Type B pancreatic cell (in vitro differentiated cells): ENCODE measurements at regions not wholly inside any gene's neighbourhood (a gene's known extent, or its start where the extent isn't known, plus 50 kb on each side); places are given as distances from the start of the nearest gene placed in this dataset.

Experiments used
- DNase-seq: peaks from one replicate; pipeline ENCODE4 v3.0.0; 2021; ENCODE audit warnings: mixed read lengths; ENCODE audit not compliant: unreplicated experiment; ENCODE audit errors: extremely low spot score
- H3K27ac Mint-ChIP-seq: 2 replicates; pipeline ENCODE4 v1.8.0; 2021; ENCODE audit warnings: mild to moderate bottlenecking, mixed read lengths
- H3K27me3 Mint-ChIP-seq: 2 replicates; pipeline ENCODE4 v1.8.0; 2021; ENCODE audit warnings: mixed read lengths
- H3K36me3 Mint-ChIP-seq: 2 replicates; pipeline ENCODE4 v1.8.0; 2021; ENCODE audit warnings: mixed read lengths
- H3K4me1 Mint-ChIP-seq: one replicate; pipeline ENCODE4 v1.8.0; 2021; ENCODE audit warnings: mixed read lengths; ENCODE audit not compliant: unreplicated experiment
- H3K4me3 Mint-ChIP-seq: 2 replicates; pipeline ENCODE4 v1.8.0; 2021; ENCODE audit warnings: mild to moderate bottlenecking, mixed read lengths
- H3K9me3 Mint-ChIP-seq: 2 replicates; pipeline ENCODE4 v1.8.0; 2021; ENCODE audit warnings: mixed read lengths
- CTCF ChIP-seq: fragments of 200-600 bp; sonication (generic); conservative IDR thresholded peaks from 2 replicates; pipeline ENCODE4 v1.5.0; 2021; ENCODE audit warnings: antibody characterized with exemption, mild to moderate bottlenecking

- no peak for DNase-seq
- no peak for TF ChIP-seq CTCF
- Mint-ChIP-seq H3K27ac (no peak overlapping the region), H3K4me3 (no peak overlapping the region), H3K27me3 (no peaks in the 10 kb centered on the region), H3K4me1 (no peaks in the 10 kb centered on the region), H3K36me3 (no peaks in the 10 kb centered on the region), H3K9me3 (no peaks in the 10 kb centered on the region)
Measured at GRCh38 chr3:115420086-115420485, 203.2 kb upstream of the GAP43 start.

GRCh38 chr3:115423170-115423569 lies 200.1 kb upstream of the GAP43 start:
- Mint-ChIP-seq H3K36me3 (no peaks in the 10 kb centered on the region), H3K4me1 (no peaks in the 10 kb centered on the region), H3K27ac (no peak overlapping the region), H3K27me3 (no peaks in the 10 kb centered on the region), H3K9me3 (no peaks in the 10 kb centered on the region), H3K4me3 (no peak overlapping the region)
- no peak for DNase-seq
- TF ChIP-seq CTCF, result no peak

GRCh38 chr3:115428841-115429240 lies 194.5 kb upstream of the GAP43 start:
- no peak overlapping the region for H3K27ac Mint-ChIP-seq
- H3K36me3 Mint-ChIP-seq, result no peaks in the 10 kb centered on the region
- DNase-seq, result no peak
- no peaks in the 10 kb centered on the region for H3K27me3 Mint-ChIP-seq
- no peaks in the 10 kb centered on the region for H3K4me1 Mint-ChIP-seq
- no peak overlapping the region for H3K4me3 Mint-ChIP-seq
- no peak for TF ChIP-seq CTCF
- H3K9me3 Mint-ChIP-seq, result no peaks in the 10 kb centered on the region

- no peak for TF ChIP-seq CTCF
- Mint-ChIP-seq H3K27ac (no peak overlapping the region), H3K4me3 (no peak overlapping the region), H3K9me3 (no peaks in the 10 kb centered on the region), H3K27me3 (no peaks in the 10 kb centered on the region), H3K4me1 (no peaks in the 10 kb centered on the region), H3K36me3 (no peaks in the 10 kb centered on the region)
- no peak for DNase-seq
Measured at GRCh38 chr3:115436767-115437301, 186.5 kb upstream of the GAP43 start.

GRCh38 chr3:115438799-115439198 lies 184.5 kb upstream of the GAP43 start:
- H3K27me3 Mint-ChIP-seq, result no peaks in the 10 kb centered on the region
- no peaks in the 10 kb centered on the region for H3K36me3 Mint-ChIP-seq
- H3K4me3 Mint-ChIP-seq, result no peak overlapping the region
- no peak for DNase-seq
- no peaks in the 10 kb centered on the region for H3K4me1 Mint-ChIP-seq
- no peaks in the 10 kb centered on the region for H3K9me3 Mint-ChIP-seq
- no peak overlapping the region for H3K27ac Mint-ChIP-seq
- no peak for TF ChIP-seq CTCF

- DNase-seq, result no peak
- no peak overlapping the region for H3K27ac Mint-ChIP-seq
- H3K27me3 Mint-ChIP-seq, result no peaks in the 10 kb centered on the region
- no peaks in the 10 kb centered on the region for H3K4me1 Mint-ChIP-seq
- no peaks in the 10 kb centered on the region for H3K36me3 Mint-ChIP-seq
- TF ChIP-seq CTCF, result no peak
- no peak overlapping the region for H3K4me3 Mint-ChIP-seq
- H3K9me3 Mint-ChIP-seq, result no peaks in the 10 kb centered on the region
Measured at GRCh38 chr3:115445559-115445958, 177.8 kb upstream of the GAP43 start.
